ENCODE measurements at regions not wholly inside any gene's neighbourhood (a gene's known extent, or its start where the extent isn't known, plus 50 kb on each side); places are given as distances from the start of the nearest gene placed in this dataset.

DNA sequence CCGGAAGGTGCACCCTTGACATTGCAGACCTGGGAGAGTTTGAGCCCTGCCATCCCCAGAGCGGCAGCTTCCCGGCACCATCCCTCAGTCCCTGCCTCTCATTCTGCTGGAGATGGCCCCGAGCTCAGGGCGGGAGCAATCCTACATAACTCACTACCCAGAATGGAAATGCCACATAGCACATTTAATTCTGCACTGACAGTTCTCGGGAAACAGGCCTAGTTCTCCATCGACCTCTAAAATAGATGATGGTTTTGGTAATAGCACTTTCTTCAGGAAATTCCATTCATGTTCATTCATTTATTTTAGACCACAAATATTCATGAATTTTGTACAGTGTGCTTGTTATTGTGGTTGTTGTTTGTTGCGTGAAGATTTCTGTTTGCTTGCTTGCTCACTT is 92.9 kb upstream of the SLC14A2 start (continued):
- TF ChIP-seq, protein P1, sequence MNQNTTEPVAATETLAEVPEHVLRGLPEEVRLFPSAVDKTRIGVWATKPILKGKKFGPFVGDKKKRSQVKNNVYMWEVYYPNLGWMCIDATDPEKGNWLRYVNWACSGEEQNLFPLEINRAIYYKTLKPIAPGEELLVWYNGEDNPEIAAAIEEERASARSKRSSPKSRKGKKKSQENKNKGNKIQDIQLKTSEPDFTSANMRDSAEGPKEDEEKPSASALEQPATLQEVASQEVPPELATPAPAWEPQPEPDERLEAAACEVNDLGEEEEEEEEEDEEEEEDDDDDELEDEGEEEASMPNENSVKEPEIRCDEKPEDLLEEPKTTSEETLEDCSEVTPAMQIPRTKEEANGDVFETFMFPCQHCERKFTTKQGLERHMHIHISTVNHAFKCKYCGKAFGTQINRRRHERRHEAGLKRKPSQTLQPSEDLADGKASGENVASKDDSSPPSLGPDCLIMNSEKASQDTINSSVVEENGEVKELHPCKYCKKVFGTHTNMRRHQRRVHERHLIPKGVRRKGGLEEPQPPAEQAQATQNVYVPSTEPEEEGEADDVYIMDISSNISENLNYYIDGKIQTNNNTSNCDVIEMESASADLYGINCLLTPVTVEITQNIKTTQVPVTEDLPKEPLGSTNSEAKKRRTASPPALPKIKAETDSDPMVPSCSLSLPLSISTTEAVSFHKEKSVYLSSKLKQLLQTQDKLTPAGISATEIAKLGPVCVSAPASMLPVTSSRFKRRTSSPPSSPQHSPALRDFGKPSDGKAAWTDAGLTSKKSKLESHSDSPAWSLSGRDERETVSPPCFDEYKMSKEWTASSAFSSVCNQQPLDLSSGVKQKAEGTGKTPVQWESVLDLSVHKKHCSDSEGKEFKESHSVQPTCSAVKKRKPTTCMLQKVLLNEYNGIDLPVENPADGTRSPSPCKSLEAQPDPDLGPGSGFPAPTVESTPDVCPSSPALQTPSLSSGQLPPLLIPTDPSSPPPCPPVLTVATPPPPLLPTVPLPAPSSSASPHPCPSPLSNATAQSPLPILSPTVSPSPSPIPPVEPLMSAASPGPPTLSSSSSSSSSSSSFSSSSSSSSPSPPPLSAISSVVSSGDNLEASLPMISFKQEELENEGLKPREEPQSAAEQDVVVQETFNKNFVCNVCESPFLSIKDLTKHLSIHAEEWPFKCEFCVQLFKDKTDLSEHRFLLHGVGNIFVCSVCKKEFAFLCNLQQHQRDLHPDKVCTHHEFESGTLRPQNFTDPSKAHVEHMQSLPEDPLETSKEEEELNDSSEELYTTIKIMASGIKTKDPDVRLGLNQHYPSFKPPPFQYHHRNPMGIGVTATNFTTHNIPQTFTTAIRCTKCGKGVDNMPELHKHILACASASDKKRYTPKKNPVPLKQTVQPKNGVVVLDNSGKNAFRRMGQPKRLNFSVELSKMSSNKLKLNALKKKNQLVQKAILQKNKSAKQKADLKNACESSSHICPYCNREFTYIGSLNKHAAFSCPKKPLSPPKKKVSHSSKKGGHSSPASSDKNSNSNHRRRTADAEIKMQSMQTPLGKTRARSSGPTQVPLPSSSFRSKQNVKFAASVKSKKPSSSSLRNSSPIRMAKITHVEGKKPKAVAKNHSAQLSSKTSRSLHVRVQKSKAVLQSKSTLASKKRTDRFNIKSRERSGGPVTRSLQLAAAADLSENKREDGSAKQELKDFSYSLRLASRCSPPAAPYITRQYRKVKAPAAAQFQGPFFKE (tag by site-specific recombination; IDR thresholded peaks at IDR 0.05; ENCODE audit: borderline replicate concordance), result no peak
- TF ChIP-seq, protein P2, sequence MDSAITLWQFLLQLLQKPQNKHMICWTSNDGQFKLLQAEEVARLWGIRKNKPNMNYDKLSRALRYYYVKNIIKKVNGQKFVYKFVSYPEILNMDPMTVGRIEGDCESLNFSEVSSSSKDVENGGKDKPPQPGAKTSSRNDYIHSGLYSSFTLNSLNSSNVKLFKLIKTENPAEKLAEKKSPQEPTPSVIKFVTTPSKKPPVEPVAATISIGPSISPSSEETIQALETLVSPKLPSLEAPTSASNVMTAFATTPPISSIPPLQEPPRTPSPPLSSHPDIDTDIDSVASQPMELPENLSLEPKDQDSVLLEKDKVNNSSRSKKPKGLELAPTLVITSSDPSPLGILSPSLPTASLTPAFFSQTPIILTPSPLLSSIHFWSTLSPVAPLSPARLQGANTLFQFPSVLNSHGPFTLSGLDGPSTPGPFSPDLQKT (IDR thresholded peaks at IDR 0.05; ENCODE audit: borderline replicate concordance, low read depth, low read length), result no peak
- no peak for TF ChIP-seq ZNF24 (tag by site-specific recombination; IDR thresholded peaks at IDR 0.05)
- no peak for TF ChIP-seq ZSCAN16 (tag by site-specific recombination; IDR thresholded peaks at IDR 0.05)
- TF ChIP-seq ZNF221 (tag by site-specific recombination; IDR thresholded peaks at IDR 0.05; ENCODE audit: borderline replicate concordance), result no peak
- TF ChIP-seq ZNF354C (tag by site-specific recombination; IDR thresholded peaks at IDR 0.05; ENCODE audit: borderline replicate concordance, low read depth), result no peak

DNA sequence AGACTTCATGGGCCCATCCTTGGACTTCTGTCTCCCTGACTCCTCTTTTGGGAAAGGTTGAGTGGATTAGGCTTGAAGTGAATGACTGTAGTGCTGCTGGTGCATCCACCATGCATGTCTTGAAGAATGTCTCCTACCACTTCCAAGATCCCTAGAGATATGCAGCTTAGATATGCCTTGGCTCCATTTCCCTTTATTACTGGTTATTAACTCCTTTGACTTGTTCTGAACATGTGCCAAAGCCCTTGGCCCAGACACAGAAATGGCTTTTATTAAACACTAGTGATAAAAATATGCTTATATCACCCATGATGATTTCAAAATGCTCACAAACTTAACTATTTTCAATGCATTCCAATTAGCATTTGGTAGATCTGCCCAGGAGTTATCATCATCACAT is 90.0 kb upstream of the SLC14A2 start:
- H3K27ac ChIP-seq (ENCODE audit: extremely low read depth, low read depth, low read length), result no peak overlapping the region
- no peak overlapping the region for H3K4me3 ChIP-seq (ENCODE audit: low read depth, low read length)
- POLR2A ChIA-PET, result no interaction called here
- CTCF ChIA-PET, result interaction anchor here (0.7 to 2.1 kb wide), 5 partner anchors 9 to 139 kb away, joined by 3 to 12 read pairs (median 3); no protein-coding TSS in a partner anchor
- H3K36me3 ChIP-seq (ENCODE audit: control insufficient read depth in 2 of 2, insufficient read depth in 1 of 2, low read length in 2 of 2), result no peaks in the 10 kb centered on the region
- no peaks in the 10 kb centered on the region for H3K9me3 ChIP-seq (ENCODE audit: control insufficient read depth, insufficient read depth, low read depth, low read length)
- TF ChIP-seq FEZF1 (tag by site-specific recombination; IDR thresholded peaks at IDR 0.05) (no peak), ZXDB (tag by site-specific recombination; IDR thresholded peaks at IDR 0.05) (no peak), ZNF610 (tag by site-specific recombination; IDR thresholded peaks at IDR 0.05; ENCODE audit: borderline replicate concordance) (no peak), ZNF214 (tag by site-specific recombination; IDR thresholded peaks at IDR 0.05; ENCODE audit: borderline replicate concordance) (no peak), ZNF112 (tag by site-specific recombination; IDR thresholded peaks at IDR 0.05) (no peak), ZNF19 (tag by site-specific recombination; IDR thresholded peaks at IDR 0.05; ENCODE audit: low read depth) (no peak)
- TF ChIP-seq, protein P3, sequence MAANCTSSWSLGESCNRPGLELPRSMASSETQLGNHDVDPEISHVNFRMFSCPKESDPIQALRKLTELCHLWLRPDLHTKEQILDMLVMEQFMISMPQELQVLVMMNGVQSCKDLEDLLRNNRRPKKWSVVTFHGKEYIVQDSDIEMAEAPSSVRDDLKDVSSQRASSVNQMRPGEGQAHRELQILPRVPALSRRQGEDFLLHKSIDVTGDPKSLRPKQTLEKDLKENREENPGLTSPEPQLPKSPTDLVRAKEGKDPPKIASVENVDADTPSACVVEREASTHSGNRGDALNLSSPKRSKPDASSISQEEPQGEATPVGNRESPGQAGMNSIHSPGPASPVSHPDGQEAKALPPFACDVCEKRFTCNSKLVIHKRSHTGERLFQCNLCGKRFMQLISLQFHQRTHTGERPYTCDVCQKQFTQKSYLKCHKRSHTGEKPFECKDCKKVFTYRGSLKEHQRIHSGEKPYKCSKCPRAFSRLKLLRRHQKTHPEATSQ (tag by site-specific recombination; IDR thresholded peaks at IDR 0.05), result no peak
- H3K4me1 ChIP-seq (ENCODE audit: control insufficient read depth, insufficient read depth, low read length), result peaks cover 2% of the 10 kb centered on the region; the same call in 1 of the 2 replicates

DNA sequence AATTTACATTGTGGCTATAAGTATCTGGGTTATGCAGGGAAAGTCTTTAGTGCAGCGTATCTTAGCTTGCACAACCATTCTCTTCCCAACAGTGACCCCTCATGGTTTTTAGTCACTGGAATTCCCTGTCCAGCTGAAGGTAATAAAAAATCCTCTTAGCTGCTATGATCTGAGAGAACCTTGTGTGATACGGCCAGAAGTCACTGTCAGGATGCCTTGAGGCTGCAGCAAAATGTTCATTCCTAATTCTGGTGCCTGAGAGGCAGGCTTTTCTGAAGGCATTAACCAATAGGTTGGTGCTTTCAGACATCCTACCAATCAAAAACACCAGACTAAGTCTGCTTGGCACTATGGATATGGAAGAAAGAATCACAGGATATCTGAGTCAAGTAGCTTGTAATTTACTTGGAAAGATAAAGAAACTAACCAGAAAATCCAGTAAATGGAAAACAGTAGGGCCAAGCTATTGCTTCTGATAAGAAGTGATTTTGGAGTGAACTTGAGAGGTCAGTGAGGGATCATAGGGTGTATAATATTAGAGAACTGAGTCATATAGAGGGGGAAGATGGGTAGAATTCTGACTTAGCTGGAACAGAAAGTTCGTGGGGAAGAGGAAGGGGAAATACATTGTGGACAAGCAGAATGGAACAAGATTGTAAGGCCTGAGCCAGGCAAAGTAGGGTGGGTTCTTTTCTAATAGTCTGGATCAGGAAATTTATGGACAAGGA is 89.0 kb upstream of the SLC14A2 start:
- H3K4me3 ChIP-seq (ENCODE audit: low read depth, low read length), result no peak overlapping the region
- peaks cover 2% of the 10 kb centered on the region; the same call in 1 of the 2 replicates for H3K4me1 ChIP-seq (ENCODE audit: control insufficient read depth, insufficient read depth, low read length)
- 0 out of 2 replicates have a peak, but pooled peaks have one; percentile 12 for TF ChIP-seq ZNF654 (tag by site-specific recombination; IDR thresholded peaks at IDR 0.05; ENCODE audit: low read depth)
- no peak for TF ChIP-seq ZNF404 (tag by site-specific recombination; IDR thresholded peaks at IDR 0.05)
- TF ChIP-seq, protein P4, sequence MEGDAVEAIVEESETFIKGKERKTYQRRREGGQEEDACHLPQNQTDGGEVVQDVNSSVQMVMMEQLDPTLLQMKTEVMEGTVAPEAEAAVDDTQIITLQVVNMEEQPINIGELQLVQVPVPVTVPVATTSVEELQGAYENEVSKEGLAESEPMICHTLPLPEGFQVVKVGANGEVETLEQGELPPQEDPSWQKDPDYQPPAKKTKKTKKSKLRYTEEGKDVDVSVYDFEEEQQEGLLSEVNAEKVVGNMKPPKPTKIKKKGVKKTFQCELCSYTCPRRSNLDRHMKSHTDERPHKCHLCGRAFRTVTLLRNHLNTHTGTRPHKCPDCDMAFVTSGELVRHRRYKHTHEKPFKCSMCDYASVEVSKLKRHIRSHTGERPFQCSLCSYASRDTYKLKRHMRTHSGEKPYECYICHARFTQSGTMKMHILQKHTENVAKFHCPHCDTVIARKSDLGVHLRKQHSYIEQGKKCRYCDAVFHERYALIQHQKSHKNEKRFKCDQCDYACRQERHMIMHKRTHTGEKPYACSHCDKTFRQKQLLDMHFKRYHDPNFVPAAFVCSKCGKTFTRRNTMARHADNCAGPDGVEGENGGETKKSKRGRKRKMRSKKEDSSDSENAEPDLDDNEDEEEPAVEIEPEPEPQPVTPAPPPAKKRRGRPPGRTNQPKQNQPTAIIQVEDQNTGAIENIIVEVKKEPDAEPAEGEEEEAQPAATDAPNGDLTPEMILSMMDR (tag by site-specific recombination; IDR thresholded peaks at IDR 0.05), result peak; percentile 10; the same call in 1 of the 2 replicates
- ChIA-PET POLR2A (no interaction called here), CTCF (interaction anchor here (0.5 to 2.1 kb wide), 6 partner anchors 9 to 1202 kb away, joined by 3 to 12 read pairs (median 3); no protein-coding TSS in a partner anchor)
- no peaks in the 10 kb centered on the region for H3K9me3 ChIP-seq (ENCODE audit: control insufficient read depth, insufficient read depth, low read depth, low read length)
- H3K36me3 ChIP-seq (ENCODE audit: control insufficient read depth in 2 of 2, insufficient read depth in 1 of 2, low read length in 2 of 2), result no peaks in the 10 kb centered on the region
- H3K27ac ChIP-seq (ENCODE audit: extremely low read depth, low read depth, low read length), result no peak overlapping the region

Data from HEK293 (cell line).